GM12878 (cell line): ENCODE measurements at regions not wholly inside any gene's neighbourhood (a gene's known extent, or its start where the extent isn't known, plus 50 kb on each side); places are given as distances from the start of the nearest gene placed in this dataset.

Source experiments
- ATAC-seq: fragments of 200-7000 bp; cut with Tn5 transposase; 3 replicates; pipeline ENCODE4 v1.9.1; 2020; ENCODE audit warnings: mild to moderate bottlenecking, moderate library complexity
- BruUV-seq: library from RNA; stranded (reverse); fragments of 400-500 nt; replicated peaks from 2 replicates; lab custom pipeline; 2021; lab: Mats Ljungman, UMichigan
- CTCF ChIA-PET: fragments of 300-600 bp; sonication (Branson Sonifier 250); formaldehyde crosslinking; extraction: SDS; loops from one replicate; lab custom pipeline; 2021; ENCODE audit warnings: inconsistent platforms; lab: Yijun Ruan, JAX
- POLR2A ChIA-PET: fragments of 350-600 bp; formaldehyde crosslinking; extraction: SDS; loops from one replicate; lab custom pipeline; 2021; ENCODE audit warnings: inconsistent platforms; lab: Charles Lee
- RAD21 ChIA-PET: fragments of 300-600 bp; sonication (Branson Sonifier 250); formaldehyde crosslinking; loops from one replicate; lab custom pipeline; 2023; ENCODE audit warnings: antibody characterized with exemption; ENCODE audit not compliant: unreplicated experiment; lab: Charles Lee
- SMC1A ChIA-PET: fragments of 300-600 bp; sonication (Branson Sonifier 250); formaldehyde crosslinking; loops from one replicate; lab custom pipeline; 2023; ENCODE audit not compliant: unreplicated experiment, uncharacterized antibody; lab: Charles Lee
- DNase-seq: peaks from one replicate; pipeline ENCODE4 v3.0.0-alpha.2; 2011; ENCODE audit warnings: low read depth, low spot score
- FAIRE-seq: peaks from 3 replicates; lab custom pipeline; 2011; peaks lifted over from hg19 to GRCh38; lab: Jason Lieb, UNC
- H2AFZ ChIP-seq: 2 replicates; pipeline ENCODE4 v1.6.0; 2011; ENCODE audit warnings: low read depth, low read length, control low read depth; ENCODE audit not compliant: control insufficient read depth
- H3K27ac ChIP-seq: 2 replicates; pipeline ENCODE4 v1.5.1; 2011; ENCODE audit warnings: control low read depth; ENCODE audit not compliant: control insufficient read depth, insufficient read depth
- H3K27me3 ChIP-seq, 2 experiments: replicated peaks in 1 of 2; 2 replicates each; pipeline versions ENCODE4 v1.6.0 to v1.6.1; 2011; ENCODE audit warnings: low read length in 1 of 2; ENCODE audit not compliant: control insufficient read depth in 2 of 2, insufficient read depth in 2 of 2
- H3K36me3 ChIP-seq, 2 experiments: 2 replicates each; pipeline ENCODE4 v1.5.1; 2011; ENCODE audit warnings: low read length in 1 of 2; ENCODE audit not compliant: control insufficient read depth in 2 of 2, insufficient read depth in 2 of 2
- H3K4me1 ChIP-seq: 2 replicates; pipeline ENCODE4 v1.6.1; 2011; ENCODE audit warnings: mild to moderate bottlenecking, low read length, moderate library complexity, mixed read lengths; ENCODE audit not compliant: control insufficient read depth, insufficient read depth
- H3K4me2 ChIP-seq: 2 replicates; pipeline ENCODE4 v1.6.0; 2011; ENCODE audit warnings: control low read depth; ENCODE audit not compliant: control insufficient read depth, insufficient read depth
- H3K4me3 ChIP-seq: fragments of 200-600 bp; sonication (generic); 2 replicates; pipeline ENCODE4 v1.5.1; 2016
- H3K79me2 ChIP-seq: 2 replicates; pipeline ENCODE4 v1.6.0; 2011; ENCODE audit warnings: low read length; ENCODE audit not compliant: control insufficient read depth, insufficient read depth
- H3K9ac ChIP-seq: 2 replicates; pipeline ENCODE4 v1.8.0; 2011; ENCODE audit warnings: low read length, control low read depth, mixed read lengths; ENCODE audit not compliant: control insufficient read depth, insufficient read depth
- H3K9me3 ChIP-seq: replicated peaks from 3 replicates; pipeline ENCODE4 v1.5.1; 2011; ENCODE audit warnings: mild to moderate bottlenecking, low read length; ENCODE audit not compliant: control insufficient read depth, insufficient read depth
- H4K20me1 ChIP-seq: 2 replicates; pipeline ENCODE4 v1.6.0; 2011; ENCODE audit not compliant: control insufficient read depth, insufficient read depth
- ASH2L ChIP-seq: fragments of 300-600, 200-600 bp; sonication (generic); IDR thresholded peaks from 2 replicates; pipeline ENCODE4 v1.6.1; 2017; ENCODE audit warnings: low read depth, mild to moderate bottlenecking, borderline replicate concordance
- ATF3 ChIP-seq: IDR thresholded peaks from 2 replicates; pipeline ENCODE4 v1.6.1; 2011; ENCODE audit warnings: low read depth, mild to moderate bottlenecking, low read length, moderate library complexity, borderline replicate concordance; ENCODE audit errors: extremely low read depth
- BACH1 ChIP-seq: fragments of 450-650 bp; IDR thresholded peaks from 2 replicates; pipeline ENCODE4 v1.6.1; 2017; ENCODE audit warnings: mild to moderate bottlenecking, borderline replicate concordance
- FOXM1 ChIP-seq: IDR thresholded peaks from 2 replicates; pipeline ENCODE4 v1.6.1; 2012; ENCODE audit warnings: low read depth, mild to moderate bottlenecking, inconsistent platforms, low read length, moderate library complexity
- KAT2A ChIP-seq: conservative IDR thresholded peaks from 2 replicates; pipeline ENCODE4 v1.6.1; 2011; ENCODE audit warnings: low read depth, low read length; ENCODE audit not compliant: control insufficient read depth
- MYC ChIP-seq: IDR thresholded peaks from 2 replicates; pipeline ENCODE4 v1.6.1; 2011; ENCODE audit warnings: mild to moderate bottlenecking, low read length, moderate library complexity, inconsistent platforms; ENCODE audit not compliant: insufficient read depth, insufficient replicate concordance, insufficient read length, severe bottlenecking
- NFXL1 ChIP-seq: fragments of 450-650 bp; IDR thresholded peaks from 2 replicates; pipeline ENCODE4 v1.6.1; 2017; ENCODE audit warnings: antibody characterized with exemption, mild to moderate bottlenecking, borderline replicate concordance
- POLR2AphosphoS5 ChIP-seq: IDR thresholded peaks from 2 replicates; pipeline ENCODE4 v1.6.1; 2011; ENCODE audit warnings: mild to moderate bottlenecking, low read length, inconsistent platforms
- PRDM15 ChIP-seq: fragments of 450-650 bp; formaldehyde crosslinking; IDR thresholded peaks from 2 replicates; pipeline ENCODE4 v1.4.0; 2020; ENCODE audit warnings: mild to moderate bottlenecking, moderate library complexity
- RCOR1 ChIP-seq: conservative IDR thresholded peaks from 2 replicates; pipeline ENCODE4 v1.6.1; 2012; ENCODE audit warnings: low read depth, low read length, improper control_type of control experiment
- RELA ChIP-seq: fragments of 450-650 bp; IDR thresholded peaks from 2 replicates; pipeline ENCODE4 v1.8.0; 2014; ENCODE audit warnings: borderline replicate concordance; ENCODE audit not compliant: partially characterized antibody
- SRF ChIP-seq, 2 experiments: IDR thresholded peaks; 2 replicates each; pipeline ENCODE4 v1.6.1; 2011; ENCODE audit warnings: low read depth in 2 of 2, low read length in 2 of 2, mild to moderate bottlenecking in 1 of 2, moderate library complexity in 1 of 2
- TCF3 ChIP-seq: IDR thresholded peaks from 2 replicates; pipeline ENCODE4 v1.6.1; 2012; ENCODE audit warnings: low read depth, mild to moderate bottlenecking, low read length, borderline replicate concordance; ENCODE audit not compliant: insufficient read depth
- WGBS: methylation state at CpG from one replicate; pipeline ENCODE4 v1.1.6; 2016; ENCODE audit warnings: low lambda C conversion rate; ENCODE audit not compliant: insufficient replicate concordance, insufficient coverage; ENCODE audit errors: missing lambda C conversion rate; 5-methylcytosine and 5-hydroxymethylcytosine counted together
- in situ Hi-C: fragments of 300-500 bp; cut with MboI; formaldehyde crosslinking; loops from 9 replicates; pipeline ENCODE4 v1.14.3; 2018; ENCODE audit warnings: mixed read lengths
- intact Hi-C: fragments of 100-400 bp; cut with micrococcal nuclease; formaldehyde crosslinking; loops from one replicate; pipeline ENCODE4 v1.14.2; 2022; ENCODE audit not compliant: unreplicated experiment
- TF ChIP-seq, protein P1 (sequence below): fragments of 450-650 bp; IDR thresholded peaks from 2 replicates; pipeline ENCODE4 v1.6.1; 2016; ENCODE audit warnings: mild to moderate bottlenecking, moderate library complexity, borderline replicate concordance
- TF ChIP-seq, protein P2 (sequence below): fragments of 150-350 bp; IDR thresholded peaks from 2 replicates; pipeline ENCODE4 v1.6.1; 2014; ENCODE audit warnings: mild to moderate bottlenecking, low read depth, low read length

DNA sequence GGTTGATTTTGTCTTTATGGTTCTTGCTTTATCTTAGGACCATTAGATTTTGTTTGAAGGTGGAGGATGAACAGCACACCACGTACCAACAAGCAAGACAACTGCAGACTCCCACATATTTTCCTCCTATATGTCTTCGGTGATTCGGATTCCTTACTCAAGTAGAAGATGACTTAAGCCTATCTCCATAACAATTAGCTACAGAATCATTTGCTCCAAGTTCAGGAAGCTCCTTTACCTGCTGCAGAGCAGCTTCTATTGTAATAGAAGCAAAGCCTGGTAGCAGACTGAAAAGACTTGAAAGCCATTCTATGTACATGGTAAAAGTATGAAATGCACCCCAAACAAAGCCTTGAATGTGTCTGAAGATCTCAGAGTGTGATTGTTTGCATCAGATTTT lies 229.0 kb downstream of the SOX2 start:
- Histone ChIP-seq H3K4me3 (no peak overlapping the region), H3K36me3 (no peaks in the 10 kb centered on the region), H4K20me1 (no peaks in the 10 kb centered on the region), H3K27ac (no peak overlapping the region), H3K27me3 (no peaks in the 10 kb centered on the region), H3K79me2 (no peaks in the 10 kb centered on the region), H3K4me2 (no peak overlapping the region), H3K4me1 (peaks cover 18% of the 10 kb centered on the region), H3K9me3 (no peaks in the 10 kb centered on the region), H3K9ac (no peak overlapping the region), H2AFZ (no peak overlapping the region)
- intact Hi-C loops = no loop called here
- in situ Hi-C loops = no loop called here
- CTCF ChIA-PET = interaction anchor here (0.6 to 1.4 kb wide), 2 partner anchors 9 to 24 kb away, joined by 4 read pairs; no protein-coding TSS in a partner anchor
- BruUV-seq = no TSS peak
- FAIRE-seq = no peak
- POLR2A ChIA-PET = no interaction called here
- WGBS = 43% methylated on average over 3 of the region's 3 CpGs
- RAD21 ChIA-PET = no interaction called here
- SMC1A ChIA-PET = interaction anchor here (0.8 kb wide), 1 partner anchor 20 kb away, joined by 3 read pairs; no protein-coding TSS in a partner anchor
- DNase-seq = no peak
- no peak for ATAC-seq
- TF ChIP-seq TCF3 (no peak), POLR2AphosphoS5 (no peak), MYC (no peak), FOXM1 (no peak), BACH1 (no peak), PRDM15 (CRISPR knock-in tag) (no peak), RCOR1 (no peak), NFXL1 (no peak), ASH2L (no peak), SRF (IDR thresholded peaks at IDR 0.05; ENCODE audit: low read depth in 2 of 2, low read length in 2 of 2) (no peak), RELA (no peak), ATF3 (no peak), KAT2A (no peak)
- TF ChIP-seq, protein P1, sequence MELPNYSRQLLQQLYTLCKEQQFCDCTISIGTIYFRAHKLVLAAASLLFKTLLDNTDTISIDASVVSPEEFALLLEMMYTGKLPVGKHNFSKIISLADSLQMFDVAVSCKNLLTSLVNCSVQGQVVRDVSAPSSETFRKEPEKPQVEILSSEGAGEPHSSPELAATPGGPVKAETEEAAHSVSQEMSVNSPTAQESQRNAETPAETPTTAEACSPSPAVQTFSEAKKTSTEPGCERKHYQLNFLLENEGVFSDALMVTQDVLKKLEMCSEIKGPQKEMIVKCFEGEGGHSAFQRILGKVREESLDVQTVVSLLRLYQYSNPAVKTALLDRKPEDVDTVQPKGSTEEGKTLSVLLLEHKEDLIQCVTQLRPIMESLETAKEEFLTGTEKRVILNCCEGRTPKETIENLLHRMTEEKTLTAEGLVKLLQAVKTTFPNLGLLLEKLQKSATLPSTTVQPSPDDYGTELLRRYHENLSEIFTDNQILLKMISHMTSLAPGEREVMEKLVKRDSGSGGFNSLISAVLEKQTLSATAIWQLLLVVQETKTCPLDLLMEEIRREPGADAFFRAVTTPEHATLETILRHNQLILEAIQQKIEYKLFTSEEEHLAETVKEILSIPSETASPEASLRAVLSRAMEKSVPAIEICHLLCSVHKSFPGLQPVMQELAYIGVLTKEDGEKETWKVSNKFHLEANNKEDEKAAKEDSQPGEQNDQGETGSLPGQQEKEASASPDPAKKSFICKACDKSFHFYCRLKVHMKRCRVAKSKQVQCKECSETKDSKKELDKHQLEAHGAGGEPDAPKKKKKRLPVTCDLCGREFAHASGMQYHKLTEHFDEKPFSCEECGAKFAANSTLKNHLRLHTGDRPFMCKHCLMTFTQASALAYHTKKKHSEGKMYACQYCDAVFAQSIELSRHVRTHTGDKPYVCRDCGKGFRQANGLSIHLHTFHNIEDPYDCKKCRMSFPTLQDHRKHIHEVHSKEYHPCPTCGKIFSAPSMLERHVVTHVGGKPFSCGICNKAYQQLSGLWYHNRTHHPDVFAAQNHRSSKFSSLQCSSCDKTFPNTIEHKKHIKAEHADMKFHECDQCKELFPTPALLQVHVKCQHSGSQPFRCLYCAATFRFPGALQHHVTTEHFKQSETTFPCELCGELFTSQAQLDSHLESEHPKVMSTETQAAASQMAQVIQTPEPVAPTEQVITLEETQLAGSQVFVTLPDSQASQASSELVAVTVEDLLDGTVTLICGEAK = no peak
- TF ChIP-seq, protein P2, sequence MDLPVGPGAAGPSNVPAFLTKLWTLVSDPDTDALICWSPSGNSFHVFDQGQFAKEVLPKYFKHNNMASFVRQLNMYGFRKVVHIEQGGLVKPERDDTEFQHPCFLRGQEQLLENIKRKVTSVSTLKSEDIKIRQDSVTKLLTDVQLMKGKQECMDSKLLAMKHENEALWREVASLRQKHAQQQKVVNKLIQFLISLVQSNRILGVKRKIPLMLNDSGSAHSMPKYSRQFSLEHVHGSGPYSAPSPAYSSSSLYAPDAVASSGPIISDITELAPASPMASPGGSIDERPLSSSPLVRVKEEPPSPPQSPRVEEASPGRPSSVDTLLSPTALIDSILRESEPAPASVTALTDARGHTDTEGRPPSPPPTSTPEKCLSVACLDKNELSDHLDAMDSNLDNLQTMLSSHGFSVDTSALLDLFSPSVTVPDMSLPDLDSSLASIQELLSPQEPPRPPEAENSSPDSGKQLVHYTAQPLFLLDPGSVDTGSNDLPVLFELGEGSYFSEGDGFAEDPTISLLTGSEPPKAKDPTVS = no peak
